HepG2 (cell line): ENCODE measurements at regions not wholly inside any gene's neighbourhood (a gene's known extent, or its start where the extent isn't known, plus 50 kb on each side); places are given as distances from the start of the nearest gene placed in this dataset.

ENCODE experiments used
- ATAC-seq: fragments of 200-7000 bp; cut with Tn5 transposase; 3 replicates; pipeline ENCODE4 v1.9.1; 2020; ENCODE audit warnings: mild to moderate bottlenecking, moderate library complexity
- BruUV-seq: library from RNA; stranded (reverse); fragments of 400-500 nt; replicated peaks from 2 replicates; lab custom pipeline; 2021; lab: Mats Ljungman, UMichigan
- CTCF ChIA-PET: fragments of 300-600 bp; formaldehyde crosslinking; extraction: SDS; loops from one replicate; lab custom pipeline; 2021; ENCODE audit warnings: low total read pairs, inconsistent platforms, low intra/inter-chr PET ratio; lab: Yijun Ruan, JAX
- POLR2A ChIA-PET: fragments of 350-600 bp; sonication (Branson Sonifier 250); formaldehyde crosslinking; loops from one replicate; lab custom pipeline; 2020; ENCODE audit warnings: antibody characterized with exemption, inconsistent platforms; lab: Yijun Ruan, JAX
- DNase-seq: peaks from one replicate; pipeline ENCODE4 v3.0.0-alpha.2; 2015; ENCODE audit warnings: low spot score
- FAIRE-seq: peaks from 3 replicates; lab custom pipeline; 2011; peaks lifted over from hg19 to GRCh38; lab: Jason Lieb, UNC
- H2AFZ ChIP-seq: one replicate; pipeline ENCODE4 v1.6.1; 2011; ENCODE audit warnings: low read length, inconsistent platforms
- H3K27ac ChIP-seq: fragments of 300-600 bp; 3 replicates; pipeline ENCODE4 v1.8.0; 2011; ENCODE audit warnings: mixed run types, mild to moderate bottlenecking, mixed read lengths, low read length, inconsistent platforms; ENCODE audit not compliant: insufficient read depth; ENCODE audit errors: extremely low read length
- H3K27me3 ChIP-seq, 2 experiments: fragments of 200-600 bp in 1 of 2; 2 replicates in 1 of 2; 3 replicates in 1 of 2; pipeline versions ENCODE4 v1.6.0 to v1.8.0; 2011; ENCODE audit warnings: low read length in 2 of 2, mild to moderate bottlenecking in 2 of 2, moderate library complexity in 2 of 2, inconsistent platforms in 1 of 2; ENCODE audit not compliant: insufficient read depth in 2 of 2, control insufficient read depth in 1 of 2
- H3K36me3 ChIP-seq, 2 experiments: fragments of 200-600 bp in 1 of 2; replicated peaks in 1 of 2; 2 replicates in 1 of 2; 3 replicates in 1 of 2; pipeline versions ENCODE4 v1.5.1 to v1.8.0; 2011; ENCODE audit warnings: low read length in 2 of 2, inconsistent platforms in 1 of 2; ENCODE audit not compliant: insufficient read depth in 2 of 2, control insufficient read depth in 1 of 2
- H3K4me1 ChIP-seq: 2 replicates; pipeline ENCODE4 v1.5.1; 2012; ENCODE audit warnings: low read length, inconsistent platforms; ENCODE audit not compliant: insufficient read depth
- H3K4me2 ChIP-seq: 2 replicates; pipeline ENCODE4 v1.6.0; 2011; ENCODE audit warnings: low read depth, low read length, inconsistent platforms
- H3K4me3 ChIP-seq, 3 experiments: fragments of 200-600 bp in 1 of 3; sonication (generic), shearing (Covaris generic) in 1 of 3; replicated peaks in 1 of 3; 2 replicates each; pipeline ENCODE4 v1.5.1; 2011 to 2016; ENCODE audit warnings: low read length in 3 of 3, inconsistent platforms in 2 of 3, low read depth in 2 of 3, mild to moderate bottlenecking in 2 of 3, control low read depth in 1 of 3, mixed read lengths in 1 of 3; ENCODE audit not compliant: insufficient read depth in 1 of 3
- H3K79me2 ChIP-seq: one replicate; pipeline ENCODE4 v1.6.1; 2011; ENCODE audit warnings: low read length, inconsistent platforms; ENCODE audit not compliant: insufficient read depth
- H3K9ac ChIP-seq: 2 replicates; pipeline ENCODE4 v1.6.0; 2011; ENCODE audit warnings: mild to moderate bottlenecking, low read depth, low read length, inconsistent platforms; ENCODE audit not compliant: insufficient read depth
- H3K9me3 ChIP-seq: 2 replicates; pipeline ENCODE4 v1.5.1; 2012; ENCODE audit warnings: mild to moderate bottlenecking, low read length
- H4K20me1 ChIP-seq: 2 replicates; pipeline ENCODE4 v1.6.0; 2011; ENCODE audit warnings: inconsistent platforms, mild to moderate bottlenecking, low read length, moderate library complexity; ENCODE audit not compliant: insufficient read depth
- BRD4 ChIP-seq: sonication (generic); formaldehyde crosslinking; IDR thresholded peaks from 2 replicates; pipeline ENCODE4 v1.4.0; 2020; ENCODE audit warnings: missing genetic modification reagents
- HBP1 ChIP-seq: IDR thresholded peaks from 2 replicates; pipeline ENCODE4 v1.6.1; 2016; ENCODE audit warnings: low read depth, control low read depth
- HIVEP1 ChIP-seq: sonication (generic); formaldehyde crosslinking; IDR thresholded peaks from 2 replicates; pipeline ENCODE4 v1.4.0; 2020; ENCODE audit warnings: mild to moderate bottlenecking, missing genetic modification reagents
- KDM4B ChIP-seq: sonication (generic); formaldehyde crosslinking; IDR thresholded peaks from 2 replicates; pipeline ENCODE4 v1.4.0; 2020; ENCODE audit warnings: missing genetic modification reagents
- MTERF4 ChIP-seq: sonication (generic); formaldehyde crosslinking; IDR thresholded peaks from 2 replicates; pipeline ENCODE4 v1.8.0; 2023; ENCODE audit warnings: mild to moderate bottlenecking, missing genetic modification reagents
- NR2F1 ChIP-seq, 2 experiments: fragments of 450-650 bp in 1 of 2; formaldehyde crosslinking in 1 of 2; IDR thresholded peaks; 2 replicates each; pipeline versions ENCODE4 v1.5.0 to v1.6.1; 2016 to 2020; ENCODE audit warnings: mild to moderate bottlenecking in 1 of 2, missing compliant biosample characterization in 1 of 2, missing genetic modification reagents in 1 of 2, moderate library complexity in 1 of 2
- RERE ChIP-seq: IDR thresholded peaks from 2 replicates; pipeline ENCODE4 v1.6.1; 2016; ENCODE audit warnings: low read depth, missing genetic modification reagents, missing compliant biosample characterization
- SP140L ChIP-seq: sonication (generic); formaldehyde crosslinking; IDR thresholded peaks from 2 replicates; pipeline ENCODE4 v1.4.0; 2020; ENCODE audit warnings: missing genetic modification reagents, borderline replicate concordance
- ZBTB33 ChIP-seq: sonication (generic); formaldehyde crosslinking; IDR thresholded peaks from 2 replicates; pipeline ENCODE4 v1.4.0; 2020; ENCODE audit warnings: missing genetic modification reagents
- ZNF124 ChIP-seq: sonication (generic); formaldehyde crosslinking; IDR thresholded peaks from 2 replicates; pipeline ENCODE4 v1.4.0; 2020; ENCODE audit warnings: missing genetic modification reagents
- ZNF333 ChIP-seq: sonication (generic); formaldehyde crosslinking; IDR thresholded peaks from 2 replicates; pipeline ENCODE4 v1.4.0; 2020; ENCODE audit warnings: mild to moderate bottlenecking, missing genetic modification reagents, borderline replicate concordance
- ZNF652 ChIP-seq: IDR thresholded peaks from 2 replicates; pipeline ENCODE4 v1.6.1; 2016; ENCODE audit warnings: low read depth, borderline replicate concordance
- ZNF781 ChIP-seq: sonication (generic); formaldehyde crosslinking; IDR thresholded peaks from 2 replicates; pipeline ENCODE4 v1.5.1; 2020; ENCODE audit warnings: borderline replicate concordance, mild to moderate bottlenecking, missing genetic modification reagents; ENCODE audit errors: not compliant biosample characterization
- ZNF816 ChIP-seq: sonication (generic); formaldehyde crosslinking; IDR thresholded peaks from 2 replicates; pipeline ENCODE4 v1.8.0; 2022; ENCODE audit warnings: missing genetic modification reagents, mild to moderate bottlenecking, borderline replicate concordance
- in situ Hi-C: cut with HindIII; loops from 2 replicates; pipeline ENCODE4 v1.10.0; 2017; ENCODE audit warnings: low pct_unique_long_range_greater_than_20kb; ENCODE audit not compliant: extremely low pct_ligation_motif_present
- intact Hi-C: fragments of 100-400 bp; cut with micrococcal nuclease; formaldehyde crosslinking; loops from one replicate; pipeline ENCODE4 v1.10.0; 2022; ENCODE audit not compliant: unreplicated experiment

- ChIA-PET POLR2A (no interaction called here), CTCF (no interaction called here)
- Histone ChIP-seq H3K27ac (no peak overlapping the region), H3K27me3 (no peaks in the 10 kb centered on the region), H3K4me1 (no peaks in the 10 kb centered on the region), H3K79me2 (no peaks in the 10 kb centered on the region), H2AFZ (no peak overlapping the region), H3K4me2 (no peak overlapping the region), H3K4me3 (no peak overlapping the region), H3K9me3 (no peaks in the 10 kb centered on the region), H4K20me1 (no peaks in the 10 kb centered on the region), H3K36me3 (no peaks in the 10 kb centered on the region), H3K9ac (no peak overlapping the region)
- no peak for FAIRE-seq
- in situ Hi-C loops (no loop called here), intact Hi-C loops (no loop called here)
- BruUV-seq: no TSS peak
- TF ChIP-seq SP140L (CRISPR knock-in tag) (no peak), HBP1 (CRISPR knock-in tag) (no peak), RERE (no peak), ZNF333 (no peak), ZNF124 (CRISPR knock-in tag) (no peak), ZBTB33 (CRISPR knock-in tag) (no peak), MTERF4 (CRISPR knock-in tag) (no peak), ZNF652 (no peak), NR2F1 (CRISPR knock-in tag; IDR thresholded peaks at IDR 0.05) (no peak), ZNF816 (CRISPR knock-in tag) (no peak), HIVEP1 (CRISPR knock-in tag) (no peak), KDM4B (CRISPR knock-in tag) (no peak), BRD4 (CRISPR knock-in tag) (no peak), ZNF781 (CRISPR knock-in tag) (no peak)
- no peak for DNase-seq
- ATAC-seq: no peak
Observed at GRCh38 chr9:22198681-22199080, 189.6 kb upstream of the CDKN2B start.
